Adrenal gland (tissue), 9 donors: ENCODE measurements at regions not wholly inside any gene's neighbourhood (a gene's known extent, or its start where the extent isn't known, plus 50 kb on each side); places are given as distances from the start of the nearest gene placed in this dataset.

Experiments
- DNase-seq, 7 donors: peaks; one replicate each; pipeline ENCODE4 v3.0.0-alpha.2; 2019 to 2020
- H3K27ac ChIP-seq, 5 donors: fragments of 200-600 bp; sonication (generic) in 4 of 5; 1 replicate in 3 of 5; 2 replicates in 2 of 5; pipeline versions ENCODE4 v1.5.1 to v1.8.0; 2016 to 2020; ENCODE audit warnings: mild to moderate bottlenecking in 1 of 5
- H3K27me3 ChIP-seq: fragments of 200-600 bp; 2 replicates; pipeline ENCODE4 v1.8.0; 2021
- H3K36me3 ChIP-seq, 2 donors: fragments of 200-600 bp; replicated peaks in 1 of 2; 1 replicate in 1 of 2; 2 replicates in 1 of 2; pipeline versions ENCODE4 v1.5.1 to v1.8.0; 2018 to 2022
- H3K4me1 ChIP-seq, 2 donors: fragments of 200-600 bp; replicated peaks in 1 of 2; 1 replicate in 1 of 2; 2 replicates in 1 of 2; pipeline versions ENCODE4 v1.5.1 to v1.8.0; 2018 to 2021
- H3K4me3 ChIP-seq, 4 donors: fragments of 200-600 bp; sonication (generic) in 3 of 4; one replicate each; pipeline ENCODE4 v1.5.1; 2016 to 2018
- H3K9me3 ChIP-seq, 3 donors: fragments of 200-600 bp; sonication (generic) in 1 of 3; replicated peaks in 1 of 3; 1 replicate in 2 of 3; 2 replicates in 1 of 3; pipeline versions ENCODE4 v1.5.1 to v1.8.0; 2016 to 2021
- CTCF ChIP-seq, 6 experiments: fragments of 450-650 bp in 4 of 6; fragments of 200-600 bp in 2 of 6; sonication (generic) in 1 of 6; IDR thresholded peaks; 1 replicate in 5 of 6; 2 replicates in 1 of 6; pipeline versions ENCODE4 v1.5.1 to v1.8.0; 2016 to 2021; ENCODE audit warnings: antibody characterized with exemption in 6 of 6, mild to moderate bottlenecking in 2 of 6, moderate library complexity in 1 of 6
- POLR2A ChIP-seq, 2 donors: fragments of 450-650 bp; IDR thresholded peaks; one replicate each; pipeline ENCODE4 v1.6.1; 2017; ENCODE audit warnings: antibody characterized with exemption in 2 of 2, mild to moderate bottlenecking in 2 of 2, moderate library complexity in 1 of 2
- WGBS, 4 donors: extraction: QIAGEN DNeasy Blood & Tissue Kit in 2 of 4; methylation state at CpG; one replicate each; pipeline versions ENCODE4 v1.1.5 to v1.1.7; 2013 to 2017; 5-methylcytosine and 5-hydroxymethylcytosine counted together
- intact Hi-C, 2 donors: fragments of 100-400 bp; cut with DNase I; formaldehyde crosslinking; loops; one replicate each; pipeline versions ENCODE4 v1.14.1 to v1.15.0; 2022 to 2023
- donor health status: healthy with polysubstance abuse.
- donor health status: Bipolar disorder and iron deficiency.
- donor health status: DM: yes; HTN: yes; CAD: no.
- donor health status: DM: no; HTN: no; CAD: no.
- donor health status: DM: no; HTN: no; CAD: no.

GRCh38 chr16:64522548-64522947 lies 599.3 kb downstream of the CDH11 start:
- no peaks in the 10 kb centered on the region for H3K36me3 ChIP-seq
- intact Hi-C loops, result no loop called here
- H3K27ac ChIP-seq, result no peak overlapping the region
- H3K27me3 ChIP-seq, result no peaks in the 10 kb centered on the region
- DNase-seq, result no peak
- no peak overlapping the region for H3K4me3 ChIP-seq
- H3K4me1 ChIP-seq, result no peaks in the 10 kb centered on the region
- no peak for TF ChIP-seq POLR2A (IDR thresholded peaks at IDR 0.05)
- TF ChIP-seq CTCF (IDR thresholded peaks at IDR 0.05), result no peak
- no peaks in the 10 kb centered on the region for H3K9me3 ChIP-seq

GRCh38 chr16:64513871-64514270 lies 608.0 kb downstream of the CDH11 start:
- TF ChIP-seq POLR2A (IDR thresholded peaks at IDR 0.05) (no peak), CTCF (IDR thresholded peaks at IDR 0.05) (no peak)
- no peak overlapping the region for H3K4me3 ChIP-seq
- no peaks in the 10 kb centered on the region for H3K9me3 ChIP-seq
- no peaks in the 10 kb centered on the region for H3K36me3 ChIP-seq
- no peak overlapping the region for H3K27ac ChIP-seq
- intact Hi-C loops, result no loop called here
- H3K27me3 ChIP-seq, result no peaks in the 10 kb centered on the region
- 70 to 80% (median 77%) methylated on average over 2 of the region's 2 CpGs for WGBS, 4 donors
- H3K4me1 ChIP-seq, result no peaks in the 10 kb centered on the region
- no peak for DNase-seq

- Histone ChIP-seq H3K36me3 (no peaks in the 10 kb centered on the region), H3K9me3 (no peaks in the 10 kb centered on the region), H3K27ac (no peak overlapping the region), H3K4me3 (no peak overlapping the region), H3K4me1 (no peaks in the 10 kb centered on the region), H3K27me3 (no peaks in the 10 kb centered on the region)
- intact Hi-C loops, result no loop called here
- DNase-seq, result no peak
- WGBS, 4 donors, result 87 to 91% (median 89%) methylated on average over 2 of the region's 2 CpGs; no CpG with 5 or more reads in 1 of the 4 donors
- TF ChIP-seq POLR2A (IDR thresholded peaks at IDR 0.05), result no peak
Observed at GRCh38 chr16:64507240-64508024, 614.4 kb downstream of the CDH11 start.

- 84 to 94% (median 90%) methylated on average over 1 of the region's 1 CpG for WGBS, 4 donors
Observed at GRCh38 chr16:64499211-64499610, 622.7 kb downstream of the CDH11 start.

More at GRCh38 chr16:64499211-64499610, 622.7 kb downstream of the CDH11 start:
- intact Hi-C loops, result no loop called here
- no peaks in the 10 kb centered on the region for H3K4me1 ChIP-seq
- TF ChIP-seq POLR2A (IDR thresholded peaks at IDR 0.05) (no peak), CTCF (IDR thresholded peaks at IDR 0.05) (no peak)
- H3K27me3 ChIP-seq, result no peaks in the 10 kb centered on the region
- H3K9me3 ChIP-seq, result no peaks in the 10 kb centered on the region
- H3K27ac ChIP-seq, result no peak overlapping the region
- H3K36me3 ChIP-seq, result no peaks in the 10 kb centered on the region
- H3K4me3 ChIP-seq, result no peak overlapping the region
- no peak for DNase-seq
